ENCODE measurements at regions not wholly inside any gene's neighbourhood (a gene's known extent, or its start where the extent isn't known, plus 50 kb on each side); places are given as distances from the start of the nearest gene placed in this dataset.

DNA sequence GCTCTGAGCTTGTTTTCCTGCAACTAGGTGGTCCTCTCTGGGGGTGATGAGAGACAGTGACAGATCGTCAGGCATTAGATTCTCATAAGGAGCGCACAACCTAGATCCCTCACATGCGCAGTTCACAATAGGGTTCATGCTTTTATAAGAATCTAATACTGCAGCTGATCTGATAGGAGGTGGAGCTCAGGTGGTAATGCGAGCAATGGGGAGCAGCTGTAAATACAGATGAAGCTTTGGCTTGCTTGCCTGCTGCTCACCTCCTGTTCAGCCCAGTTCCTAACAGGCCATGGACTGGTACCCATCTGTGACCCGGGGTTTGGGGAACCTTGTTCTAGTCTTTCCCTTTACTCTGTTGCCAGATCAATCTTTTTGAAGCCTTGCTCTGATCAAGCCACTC, 89.5 kb upstream of the POU5F2 start:
- Histone ChIP-seq H3K4me3 (replicated peaks in 1 of 3; ENCODE audit: insufficient read depth in 1 of 3, low read depth in 2 of 3, low read length in 3 of 3) (no peak overlapping the region), H3K9ac (ENCODE audit: insufficient read depth, low read depth, low read length) (no peak overlapping the region), H4K20me1 (ENCODE audit: insufficient read depth, low read length) (no peaks in the 10 kb centered on the region), H3K79me2 (ENCODE audit: insufficient read depth, low read length) (no peaks in the 10 kb centered on the region), H2AFZ (ENCODE audit: low read length) (no peak overlapping the region), H3K36me3 (replicated peaks in 1 of 2; ENCODE audit: control insufficient read depth in 1 of 2, insufficient read depth in 2 of 2, low read length in 2 of 2) (no peaks in the 10 kb centered on the region), H3K27me3 (ENCODE audit: control insufficient read depth in 1 of 2, insufficient read depth in 2 of 2, low read length in 2 of 2) (no peaks in the 10 kb centered on the region), H3K9me3 (ENCODE audit: low read length) (no peaks in the 10 kb centered on the region), H3K27ac (ENCODE audit: extremely low read length, insufficient read depth, low read length) (no peak overlapping the region), H3K4me2 (ENCODE audit: low read depth, low read length) (no peak overlapping the region), H3K4me1 (ENCODE audit: insufficient read depth, low read length) (no peaks in the 10 kb centered on the region)
- ATAC-seq (no peak), DNase-seq (ENCODE audit: low spot score) (no peak), FAIRE-seq (no peak)
- ChIA-PET CTCF (ENCODE audit: low intra/inter-chr PET ratio, low total read pairs) (no interaction called here), POLR2A (no interaction called here)
- 90% methylated on average over 5 of the region's 5 CpGs for WGBS (ENCODE audit: low lambda C conversion rate)
- in situ Hi-C loops (cut with HindIII; ENCODE audit: extremely low pct_ligation_motif_present, low pct_unique_long_range_greater_than_20kb) (no loop called here), intact Hi-C loops (cut with micrococcal nuclease; ENCODE audit: unreplicated experiment) (no loop called here)
- BruUV-seq (replicated peaks) = no TSS peak
- no peak for TF ChIP-seq KLF9 (CRISPR knock-in tag; IDR thresholded peaks at IDR 0.05; ENCODE audit: low read depth)
- TF ChIP-seq, protein P1, sequence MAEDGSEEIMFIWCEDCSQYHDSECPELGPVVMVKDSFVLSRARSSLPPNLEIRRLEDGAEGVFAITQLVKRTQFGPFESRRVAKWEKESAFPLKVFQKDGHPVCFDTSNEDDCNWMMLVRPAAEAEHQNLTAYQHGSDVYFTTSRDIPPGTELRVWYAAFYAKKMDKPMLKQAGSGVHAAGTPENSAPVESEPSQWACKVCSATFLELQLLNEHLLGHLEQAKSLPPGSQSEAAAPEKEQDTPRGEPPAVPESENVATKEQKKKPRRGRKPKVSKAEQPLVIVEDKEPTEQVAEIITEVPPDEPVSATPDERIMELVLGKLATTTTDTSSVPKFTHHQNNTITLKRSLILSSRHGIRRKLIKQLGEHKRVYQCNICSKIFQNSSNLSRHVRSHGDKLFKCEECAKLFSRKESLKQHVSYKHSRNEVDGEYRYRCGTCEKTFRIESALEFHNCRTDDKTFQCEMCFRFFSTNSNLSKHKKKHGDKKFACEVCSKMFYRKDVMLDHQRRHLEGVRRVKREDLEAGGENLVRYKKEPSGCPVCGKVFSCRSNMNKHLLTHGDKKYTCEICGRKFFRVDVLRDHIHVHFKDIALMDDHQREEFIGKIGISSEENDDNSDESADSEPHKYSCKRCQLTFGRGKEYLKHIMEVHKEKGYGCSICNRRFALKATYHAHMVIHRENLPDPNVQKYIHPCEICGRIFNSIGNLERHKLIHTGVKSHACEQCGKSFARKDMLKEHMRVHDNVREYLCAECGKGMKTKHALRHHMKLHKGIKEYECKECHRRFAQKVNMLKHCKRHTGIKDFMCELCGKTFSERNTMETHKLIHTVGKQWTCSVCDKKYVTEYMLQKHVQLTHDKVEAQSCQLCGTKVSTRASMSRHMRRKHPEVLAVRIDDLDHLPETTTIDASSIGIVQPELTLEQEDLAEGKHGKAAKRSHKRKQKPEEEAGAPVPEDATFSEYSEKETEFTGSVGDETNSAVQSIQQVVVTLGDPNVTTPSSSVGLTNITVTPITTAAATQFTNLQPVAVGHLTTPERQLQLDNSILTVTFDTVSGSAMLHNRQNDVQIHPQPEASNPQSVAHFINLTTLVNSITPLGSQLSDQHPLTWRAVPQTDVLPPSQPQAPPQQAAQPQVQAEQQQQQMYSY (CRISPR knock-in tag; IDR thresholded peaks at IDR 0.05) = no peak

DNA sequence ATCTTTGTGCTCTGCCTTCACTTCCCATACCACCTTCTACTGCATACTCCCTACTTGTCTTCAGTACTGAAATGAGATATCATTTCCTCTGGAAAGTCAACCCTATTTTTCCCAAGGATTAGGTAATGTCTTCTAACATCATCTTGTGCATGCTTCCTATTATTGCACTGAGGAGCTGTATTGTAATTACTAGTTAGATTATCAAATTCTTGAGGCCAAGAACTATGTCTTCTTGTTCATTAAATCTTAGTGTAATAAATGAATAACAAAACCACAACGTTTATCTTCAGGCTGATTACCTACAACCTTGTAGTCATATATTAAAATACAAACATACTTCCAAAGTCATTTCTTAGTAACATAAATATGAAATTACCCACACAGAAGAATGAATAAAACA, 87.9 kb upstream of the POU5F2 start:
- Histone ChIP-seq H3K4me1 (ENCODE audit: insufficient read depth, low read length) (no peaks in the 10 kb centered on the region), H3K36me3 (replicated peaks in 1 of 2; ENCODE audit: control insufficient read depth in 1 of 2, insufficient read depth in 2 of 2, low read length in 2 of 2) (no peaks in the 10 kb centered on the region), H3K4me3 (replicated peaks in 1 of 3; ENCODE audit: insufficient read depth in 1 of 3, low read depth in 2 of 3, low read length in 3 of 3) (no peak overlapping the region), H3K9ac (ENCODE audit: insufficient read depth, low read depth, low read length) (no peak overlapping the region), H4K20me1 (ENCODE audit: insufficient read depth, low read length) (no peaks in the 10 kb centered on the region), H2AFZ (ENCODE audit: low read length) (no peak overlapping the region), H3K79me2 (ENCODE audit: insufficient read depth, low read length) (no peaks in the 10 kb centered on the region), H3K27me3 (ENCODE audit: control insufficient read depth in 1 of 2, insufficient read depth in 2 of 2, low read length in 2 of 2) (no peaks in the 10 kb centered on the region), H3K4me2 (ENCODE audit: low read depth, low read length) (no peak overlapping the region), H3K27ac (ENCODE audit: extremely low read length, insufficient read depth, low read length) (no peak overlapping the region), H3K9me3 (ENCODE audit: low read length) (no peaks in the 10 kb centered on the region)
- intact Hi-C loops (cut with micrococcal nuclease; ENCODE audit: unreplicated experiment) = no loop called here
- FAIRE-seq (no peak), DNase-seq (ENCODE audit: low spot score) (no peak), ATAC-seq (no peak)
- TF ChIP-seq, protein P2, sequence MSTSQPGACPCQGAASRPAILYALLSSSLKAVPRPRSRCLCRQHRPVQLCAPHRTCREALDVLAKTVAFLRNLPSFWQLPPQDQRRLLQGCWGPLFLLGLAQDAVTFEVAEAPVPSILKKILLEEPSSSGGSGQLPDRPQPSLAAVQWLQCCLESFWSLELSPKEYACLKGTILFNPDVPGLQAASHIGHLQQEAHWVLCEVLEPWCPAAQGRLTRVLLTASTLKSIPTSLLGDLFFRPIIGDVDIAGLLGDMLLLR (CRISPR knock-in tag; IDR thresholded peaks at IDR 0.05) = no peak
- no peak for TF ChIP-seq ZBTB1 (CRISPR knock-in tag; IDR thresholded peaks at IDR 0.05; ENCODE audit: borderline replicate concordance)
- no peak for TF ChIP-seq NFE2L1 (CRISPR knock-in tag; IDR thresholded peaks at IDR 0.05; ENCODE audit: borderline replicate concordance)
- TF ChIP-seq ZNF44 (CRISPR knock-in tag; IDR thresholded peaks at IDR 0.05) = no peak
- TF ChIP-seq NCOR1 (IDR thresholded peaks at IDR 0.05; ENCODE audit: borderline replicate concordance, low read length) = no peak
- no peak for TF ChIP-seq MAFF (IDR thresholded peaks at IDR 0.05; ENCODE audit: low read depth, low read length)
- TF ChIP-seq IRF2 (CRISPR knock-in tag; IDR thresholded peaks at IDR 0.05) = no peak
- TF ChIP-seq NR3C1 (CRISPR knock-in tag; IDR thresholded peaks at IDR 0.05) = no peak
- no peak for TF ChIP-seq GABPB1 (CRISPR knock-in tag; IDR thresholded peaks at IDR 0.05)
- no peak for TF ChIP-seq ZNF264 (CRISPR knock-in tag; IDR thresholded peaks at IDR 0.05)
- no peak for TF ChIP-seq CBX5 (CRISPR knock-in tag; IDR thresholded peaks at IDR 0.05; ENCODE audit: borderline replicate concordance)
- POLR2A ChIA-PET = no interaction called here
- 38% methylated on average over 1 of the region's 1 CpG for WGBS (ENCODE audit: low lambda C conversion rate)
- CTCF ChIA-PET (ENCODE audit: low intra/inter-chr PET ratio, low total read pairs) = no interaction called here
- no TSS peak for BruUV-seq (replicated peaks)
- in situ Hi-C loops (cut with HindIII; ENCODE audit: extremely low pct_ligation_motif_present, low pct_unique_long_range_greater_than_20kb) = no loop called here

Data from HepG2 (cell line).